GM12872 (cell line): ENCODE measurements at regions not wholly inside any gene's neighbourhood (a gene's known extent, or its start where the extent isn't known, plus 50 kb on each side); places are given as distances from the start of the nearest gene placed in this dataset.

Experiments used
- CTCF ChIP-seq: IDR thresholded peaks from 3 replicates; pipeline ENCODE4 v1.5.1; 2011; ENCODE audit warnings: low read depth, mild to moderate bottlenecking, low read length, moderate library complexity; ENCODE audit not compliant: insufficient read depth

DNA sequence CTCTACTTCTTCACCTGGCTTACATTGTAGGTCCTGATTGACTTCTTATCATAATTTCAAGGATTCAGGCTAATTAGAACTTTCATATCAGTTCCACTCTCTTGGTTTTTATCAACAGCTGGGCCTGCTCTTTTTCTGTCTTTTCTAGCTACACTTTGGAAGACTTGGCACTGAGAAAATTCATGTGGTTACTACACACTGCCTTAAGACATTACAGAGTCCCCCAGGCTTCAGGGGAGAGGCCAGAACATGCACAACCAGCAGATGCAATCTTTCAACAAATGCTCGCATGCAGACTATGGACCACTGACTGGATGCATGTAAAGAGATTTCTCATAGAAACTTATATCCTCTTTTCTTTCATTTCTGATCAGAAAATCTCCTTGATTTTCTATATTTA, 423.5 kb downstream of the TUSC7 start:
- no peak for TF ChIP-seq CTCF

- no peak for TF ChIP-seq CTCF
Observed at GRCh38 chr3:117135207-117135606, 425.6 kb downstream of the TUSC7 start.

DNA sequence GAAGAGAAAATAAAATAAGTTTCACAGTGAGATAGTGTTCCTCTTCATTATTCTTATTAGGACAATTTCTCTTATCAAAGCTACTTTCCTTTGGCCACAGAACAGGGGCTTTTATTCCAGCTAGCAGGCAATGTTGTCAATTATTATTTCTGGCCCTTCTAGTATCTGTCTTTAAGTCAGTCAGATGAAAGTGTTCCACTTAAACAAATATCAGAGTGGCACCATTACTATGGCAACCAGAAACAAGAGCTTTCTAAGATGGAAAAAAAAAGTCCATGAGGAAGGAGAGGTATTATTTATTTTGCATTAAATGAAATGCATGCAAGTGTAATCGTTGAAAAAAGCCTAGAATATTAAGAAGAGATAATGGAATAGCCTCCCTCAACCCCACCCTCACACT, 426.4 kb downstream of the TUSC7 start:
- TF ChIP-seq CTCF = no peak

DNA sequence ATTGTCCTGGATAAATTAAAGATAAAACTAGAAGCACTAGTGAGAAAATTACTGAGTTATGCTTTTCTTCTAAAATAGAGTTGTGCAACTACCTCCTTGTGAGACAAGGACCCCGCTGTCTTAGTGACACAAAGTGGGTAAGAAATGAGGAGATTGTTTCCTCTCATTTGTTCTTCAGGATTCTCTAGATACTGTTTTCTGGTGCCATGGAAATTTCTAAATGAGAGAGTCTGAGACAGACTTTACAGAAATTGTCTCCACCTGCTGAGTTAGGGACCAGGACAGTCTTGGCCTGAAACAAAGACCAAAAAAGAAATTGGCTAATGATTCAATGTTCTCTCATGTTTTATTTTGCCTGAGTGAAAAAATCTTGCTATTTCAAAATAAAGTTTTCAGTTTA, 427.5 kb downstream of the TUSC7 start:
- TF ChIP-seq CTCF = no peak

- TF ChIP-seq CTCF = no peak
Observed at GRCh38 chr3:117139681-117140080, 430.1 kb downstream of the TUSC7 start.

DNA sequence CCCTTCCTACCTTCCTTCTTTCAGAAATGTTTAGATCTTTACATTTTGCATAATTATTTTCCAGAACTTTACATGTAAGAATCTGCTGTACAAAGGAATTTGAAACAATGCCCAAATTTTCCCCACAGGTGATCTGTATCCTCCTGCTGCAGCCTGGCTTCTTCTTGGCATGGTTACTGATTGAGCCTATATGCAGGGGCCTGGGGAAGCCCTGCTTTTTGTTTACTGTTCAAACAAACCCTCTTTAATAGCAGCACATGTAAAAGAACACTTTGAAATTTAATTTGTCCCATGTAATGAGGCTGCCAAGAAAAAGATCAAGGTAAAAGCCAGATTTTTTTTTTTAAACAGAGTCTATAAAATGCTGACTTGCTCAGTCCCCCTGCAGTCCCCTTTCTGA, 432.2 kb downstream of the TUSC7 start:
- TF ChIP-seq CTCF = no peak

DNA sequence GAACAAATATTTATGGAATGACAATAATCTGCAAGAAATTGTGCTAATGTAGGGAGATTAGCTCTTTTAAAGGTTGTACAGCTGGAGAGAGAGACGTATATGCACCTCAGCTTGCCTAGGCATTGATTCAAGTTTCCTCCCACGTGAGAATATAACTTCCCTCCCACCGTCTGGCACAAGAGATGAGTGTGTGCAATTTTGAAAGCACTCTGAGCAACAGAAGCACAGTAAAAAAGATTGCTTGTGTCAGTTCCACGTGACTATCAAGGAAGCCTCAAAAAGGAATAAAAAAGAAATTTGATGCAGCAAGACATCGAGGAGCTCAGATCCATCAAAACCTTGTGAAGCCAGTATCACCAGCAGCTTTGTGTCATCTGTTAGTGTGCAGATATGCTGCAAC, 435.3 kb downstream of the TUSC7 start:
- no peak for TF ChIP-seq CTCF

DNA sequence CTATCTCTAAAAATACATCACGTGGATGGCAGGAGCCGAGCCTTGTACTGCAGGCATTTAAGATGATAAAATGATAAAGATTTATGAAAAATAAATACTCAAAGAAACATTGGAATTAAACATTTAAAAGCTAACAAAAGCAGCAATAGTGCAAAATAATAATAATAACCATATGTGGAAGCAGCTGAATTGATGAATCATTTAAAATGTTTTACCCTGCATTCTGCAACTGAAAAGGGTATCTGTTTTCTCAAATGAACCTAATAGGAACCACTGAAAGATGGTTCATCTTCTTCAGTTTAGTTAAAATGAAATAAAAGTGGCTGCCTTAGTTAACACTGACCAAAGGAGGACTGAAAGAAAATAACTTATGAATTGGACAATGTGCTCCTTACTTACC, 436.1 kb downstream of the TUSC7 start:
- no peak for TF ChIP-seq CTCF
